ENCODE measurements at regions not wholly inside any gene's neighbourhood (a gene's known extent, or its start where the extent isn't known, plus 50 kb on each side); places are given as distances from the start of the nearest gene placed in this dataset.

GRCh38 chr12:24759155-24759554, 189.7 kb downstream of the BCAT1 start:
- TF ChIP-seq CTCF (IDR thresholded peaks at IDR 0.05) (no peak), REST (IDR thresholded peaks at IDR 0.05; ENCODE audit: insufficient read depth in 1 of 2, low read depth in 2 of 2, low read length in 1 of 2) (no peak)

Measured in Panc1 (cell line).